CD14-positive monocyte (primary cell): ENCODE measurements at regions not wholly inside any gene's neighbourhood (a gene's known extent, or its start where the extent isn't known, plus 50 kb on each side); places are given as distances from the start of the nearest gene placed in this dataset.

ENCODE experiments used
- DNase-seq, 3 donors: peaks; one replicate each; pipeline ENCODE4 v3.0.0-alpha.2; 2011 to 2022
- H2AFZ ChIP-seq: 2 replicates; pipeline ENCODE4 v1.6.0; 2012; ENCODE audit warnings: mild to moderate bottlenecking, low read depth, low read length, inconsistent platforms; ENCODE audit not compliant: insufficient read depth, poor library complexity, severe bottlenecking
- H3K27ac ChIP-seq, 2 donors: 1 replicate in 1 of 2; 2 replicates in 1 of 2; pipeline ENCODE4 v1.5.1; 2012 to 2013; ENCODE audit warnings: low read length in 2 of 2, control low read depth in 1 of 2, inconsistent platforms in 1 of 2, low read depth in 1 of 2, mild to moderate bottlenecking in 1 of 2
- H3K27me3 ChIP-seq, 2 donors: one replicate each; pipeline versions ENCODE4 v1.6.0 to v1.6.1; 2011 to 2013; ENCODE audit warnings: low read length in 2 of 2; ENCODE audit not compliant: control insufficient read depth in 2 of 2, insufficient read depth in 2 of 2
- H3K36me3 ChIP-seq, 2 donors: replicated peaks in 1 of 2; 1 replicate in 1 of 2; 2 replicates in 1 of 2; pipeline versions ENCODE4 v1.5.1 to v1.6.1; 2012 to 2013; ENCODE audit warnings: low read length in 2 of 2, control low read depth in 1 of 2, inconsistent platforms in 1 of 2, mild to moderate bottlenecking in 1 of 2; ENCODE audit not compliant: insufficient read depth in 2 of 2, control insufficient read depth in 1 of 2
- H3K4me1 ChIP-seq, 2 donors: 1 replicate in 1 of 2; 2 replicates in 1 of 2; pipeline versions ENCODE4 v1.5.1 to v1.6.1; 2012 to 2013; ENCODE audit warnings: low read length in 2 of 2, control low read depth in 1 of 2, inconsistent platforms in 1 of 2, mild to moderate bottlenecking in 1 of 2, moderate library complexity in 1 of 2; ENCODE audit not compliant: insufficient read depth in 2 of 2, control insufficient read depth in 1 of 2
- H3K4me2 ChIP-seq: replicated peaks from 2 replicates; pipeline ENCODE3; 2012; ENCODE audit warnings: low read length, moderate library complexity, mild to moderate bottlenecking; ENCODE audit not compliant: poor library complexity, severe bottlenecking; ENCODE audit errors: extremely low read depth
- H3K4me3 ChIP-seq, 3 experiments: fragments of 200-600 bp in 1 of 3; sonication (generic) in 1 of 3; replicated peaks in 1 of 3; 1 replicate in 2 of 3; 2 replicates in 1 of 3; pipeline ENCODE4 v1.5.1; 2011 to 2013; ENCODE audit warnings: low read length in 3 of 3, mild to moderate bottlenecking in 3 of 3, control low read depth in 2 of 3, low read depth in 2 of 3, inconsistent platforms in 1 of 3, moderate library complexity in 1 of 3
- H3K79me2 ChIP-seq: 2 replicates; pipeline ENCODE4 v1.6.0; 2012; ENCODE audit warnings: mild to moderate bottlenecking, control low read depth, inconsistent platforms, low read length, moderate library complexity; ENCODE audit not compliant: insufficient read depth
- H3K9ac ChIP-seq: 2 replicates; pipeline ENCODE4 v1.6.0; 2017; ENCODE audit warnings: low read length, mild to moderate bottlenecking; ENCODE audit not compliant: insufficient read depth, poor library complexity, severe bottlenecking
- H3K9me3 ChIP-seq, 2 donors: replicated peaks in 1 of 2; 1 replicate in 1 of 2; 2 replicates in 1 of 2; pipeline versions ENCODE4 v1.5.1 to v1.6.1; 2012 to 2013; ENCODE audit warnings: low read length in 2 of 2, control low read depth in 1 of 2; ENCODE audit not compliant: control insufficient read depth in 1 of 2, insufficient read depth in 1 of 2
- H4K20me1 ChIP-seq: 2 replicates; pipeline ENCODE4 v1.6.0; 2012; ENCODE audit warnings: mild to moderate bottlenecking, low read length, control low read depth, moderate library complexity; ENCODE audit not compliant: insufficient read depth
- H3K27ac Mint-ChIP-seq, 7 donors: one replicate each; pipeline ENCODE4 v1.8.0; 2020; ENCODE audit warnings: mild to moderate bottlenecking in 7 of 7, mixed read lengths in 7 of 7, moderate library complexity in 6 of 7, inconsistent platforms in 2 of 7
- H3K27me3 Mint-ChIP-seq, 3 donors: one replicate each; pipeline ENCODE4 v1.8.0; 2021 to 2022; ENCODE audit warnings: low read depth in 3 of 3, mild to moderate bottlenecking in 3 of 3, mixed read lengths in 3 of 3, moderate library complexity in 3 of 3, inconsistent platforms in 1 of 3
- H3K36me3 Mint-ChIP-seq, 2 donors: one replicate each; pipeline ENCODE4 v1.8.0; 2020; ENCODE audit warnings: mixed read lengths in 2 of 2, inconsistent platforms in 1 of 2, mild to moderate bottlenecking in 1 of 2
- H3K4me1 Mint-ChIP-seq: one replicate; pipeline ENCODE4 v1.8.0; 2020; ENCODE audit warnings: mild to moderate bottlenecking, mixed read lengths
- H3K4me3 Mint-ChIP-seq, 2 donors: one replicate each; pipeline ENCODE4 v1.8.0; 2020; ENCODE audit warnings: mild to moderate bottlenecking in 2 of 2, mixed read lengths in 2 of 2, moderate library complexity in 1 of 2
- H3K9me3 Mint-ChIP-seq, 7 donors: one replicate each; pipeline ENCODE4 v1.8.0; 2020 to 2022; ENCODE audit warnings: mixed read lengths in 7 of 7, mild to moderate bottlenecking in 6 of 7, moderate library complexity in 6 of 7, inconsistent platforms in 2 of 7
- CTCF ChIP-seq: fragments of 200-600 bp; IDR thresholded peaks from one replicate; pipeline ENCODE4 v1.8.0; 2022; ENCODE audit warnings: antibody characterized with exemption, mild to moderate bottlenecking
- WGBS: methylation state at CpG from one replicate; pipeline ENCODE4 v1.1.5; 2013; ENCODE audit warnings: missing lambda C conversion rate; ENCODE audit not compliant: insufficient coverage; 5-methylcytosine and 5-hydroxymethylcytosine counted together
- intact Hi-C, 2 donors: fragments of 100-400 bp; cut with micrococcal nuclease; formaldehyde crosslinking; loops; one replicate each; pipeline versions ENCODE4 v1.15.0 to v1.15.1; 2023

- Histone ChIP-seq H4K20me1 (no peaks in the 10 kb centered on the region), H3K4me1 (no peaks in the 10 kb centered on the region), H3K9ac (no peak overlapping the region), H3K9me3 (no peaks in the 10 kb centered on the region), H3K27ac (no peak overlapping the region), H3K4me3 (no peak overlapping the region), H3K4me2 (no peak overlapping the region), H3K36me3 (no peaks in the 10 kb centered on the region), H2AFZ (no peak overlapping the region), H3K27me3 (no peaks in the 10 kb centered on the region), H3K79me2 (no peaks in the 10 kb centered on the region)
- Mint-ChIP-seq H3K9me3 (peaks cover 0 to 3% (median 0%) of the 10 kb centered on the region in 7 donors), H3K4me3 (no peak overlapping the region), H3K27me3 (peaks cover 0 to 3% (median 0%) of the 10 kb centered on the region in 3 donors), H3K27ac (no peak overlapping the region), H3K36me3 (no peaks in the 10 kb centered on the region), H3K4me1 (no peaks in the 10 kb centered on the region)
- intact Hi-C loops = no loop called here
- no peak for TF ChIP-seq CTCF
- no peak for DNase-seq
These were observed 158.5 kb upstream of the SHISA6 start for GRCh38 chr17:11082559-11082958.

GRCh38 chr17:11081342-11081741, 159.7 kb upstream of the SHISA6 start:
- H3K36me3 ChIP-seq = no peaks in the 10 kb centered on the region
- H3K27me3 Mint-ChIP-seq = peaks cover 0 to 3% (median 0%) of the 10 kb centered on the region in 3 donors
- H3K4me3 ChIP-seq = no peak overlapping the region
- H3K4me3 Mint-ChIP-seq = no peak overlapping the region
- WGBS = no CpG with 5 or more reads among the region's 3 CpGs
- no peak overlapping the region for H3K27ac Mint-ChIP-seq
- no peak for DNase-seq
- no peaks in the 10 kb centered on the region for H3K9me3 ChIP-seq
- no peaks in the 10 kb centered on the region for H4K20me1 ChIP-seq
- H3K4me1 Mint-ChIP-seq = no peaks in the 10 kb centered on the region
- no peaks in the 10 kb centered on the region for H3K27me3 ChIP-seq
- H3K27ac ChIP-seq = no peak overlapping the region
- no peaks in the 10 kb centered on the region for H3K4me1 ChIP-seq
- no peaks in the 10 kb centered on the region for H3K79me2 ChIP-seq
- H2AFZ ChIP-seq = no peak overlapping the region
- TF ChIP-seq CTCF = no peak
- H3K4me2 ChIP-seq = no peak overlapping the region
- H3K9ac ChIP-seq = no peak overlapping the region
- no peaks in the 10 kb centered on the region for H3K36me3 Mint-ChIP-seq
- peaks cover 0 to 4% (median 0%) of the 10 kb centered on the region in 7 donors for H3K9me3 Mint-ChIP-seq
- intact Hi-C loops = no loop called here
